ENCODE measurements at regions not wholly inside any gene's neighbourhood (a gene's known extent, or its start where the extent isn't known, plus 50 kb on each side); places are given as distances from the start of the nearest gene placed in this dataset.

GRCh38 chr10:6726924-6727323 lies 146.8 kb upstream of the PRKCQ start:
- ATAC-seq = no peak

GRCh38 chr10:6722616-6723004 lies 142.5 kb upstream of the PRKCQ start:
- no peaks in the 10 kb centered on the region for H3K27me3 ChIP-seq (ENCODE audit: insufficient read depth)
- no peaks in the 10 kb centered on the region; the same call in none of the 2 replicates for H3K9me2 ChIP-seq (ENCODE audit: insufficient read depth)
- no peaks in the 10 kb centered on the region; the same call in 1 of the 2 replicates for H3F3A ChIP-seq (replicated peaks; ENCODE audit: low read depth)
- H3K4me3 Mint-ChIP-seq = no peak overlapping the region
- peaks cover 39% of the 10 kb centered on the region for H3K4me1 ChIP-seq (ENCODE audit: insufficient read depth)
- peaks cover 4% of the 10 kb centered on the region for H3K27me3 Mint-ChIP-seq (ENCODE audit: insufficient read depth, low read depth, poor library complexity)
- H3K9me3 Mint-ChIP-seq = peaks cover 14% of the 10 kb centered on the region
- no peaks in the 10 kb centered on the region for H3K79me2 ChIP-seq (replicated peaks; ENCODE audit: insufficient read depth)
- no peak for ATAC-seq
- peak overlapping the region; percentile 64 for H3K27ac ChIP-seq (ENCODE audit: low read depth)
- H3K4me2 ChIP-seq = 0 out of 2 replicates have a peak overlapping the region, but pooled peaks have one; percentile 25
- peak overlapping the region; percentile 76; the same call in 1 of the 2 replicates for H2AFZ ChIP-seq
- H3K36me3 ChIP-seq (ENCODE audit: insufficient read depth) = no peaks in the 10 kb centered on the region
- H3K27ac Mint-ChIP-seq = peak overlapping the region; percentile 49
- peaks cover 16% of the 10 kb centered on the region; the same call in 2 of the 3 replicates for H3K36me3 Mint-ChIP-seq (ENCODE audit: low read depth)
- H3K4me1 Mint-ChIP-seq = peaks cover 30% of the 10 kb centered on the region
- no peak for DNase-seq (ENCODE audit: low spot score)
- no peak overlapping the region for H3K4me3 ChIP-seq
- H4K20me1 ChIP-seq (replicated peaks; ENCODE audit: insufficient read depth) = no peaks in the 10 kb centered on the region
- TF ChIP-seq EZH2phosphoT487 (IDR thresholded peaks at IDR 0.05; ENCODE audit: unreplicated experiment) = no peak
- TF ChIP-seq ZNF114 (CRISPR knock-in tag; IDR thresholded peaks at IDR 0.05) = no peak
- TF ChIP-seq JUNB (IDR thresholded peaks at IDR 0.05; ENCODE audit: unreplicated experiment) = no peak
- no peak for TF ChIP-seq ZNF331 (CRISPR knock-in tag; IDR thresholded peaks at IDR 0.05; ENCODE audit: low read depth)
- no peak for TF ChIP-seq NANOG (IDR thresholded peaks at IDR 0.05; ENCODE audit: borderline replicate concordance)
- TF ChIP-seq EZH2 (IDR thresholded peaks at IDR 0.05; ENCODE audit: low read depth, unreplicated experiment) = no peak
- no peak for TF ChIP-seq STAT1 (IDR thresholded peaks at IDR 0.05; ENCODE audit: unreplicated experiment)
- TF ChIP-seq CTCF (conservative IDR thresholded peaks at IDR 0.05; ENCODE audit: low read depth in 2 of 2) = no peak

More at GRCh38 chr10:6726924-6727323, 146.8 kb upstream of the PRKCQ start:
- no peaks in the 10 kb centered on the region for H3K79me2 ChIP-seq (replicated peaks; ENCODE audit: insufficient read depth)
- no peak overlapping the region for H2AFZ ChIP-seq
- Mint-ChIP-seq H3K27me3 (ENCODE audit: insufficient read depth, low read depth, poor library complexity) (no peaks in the 10 kb centered on the region), H3K4me1 (peaks cover 10% of the 10 kb centered on the region), H3K36me3 (ENCODE audit: low read depth) (no peaks in the 10 kb centered on the region), H3K9me3 (no peaks in the 10 kb centered on the region; the same call in 2 of the 3 replicates), H3K4me3 (no peak overlapping the region), H3K27ac (no peak overlapping the region)
- no peak for DNase-seq (ENCODE audit: low spot score)
- H4K20me1 ChIP-seq (replicated peaks; ENCODE audit: insufficient read depth) = no peaks in the 10 kb centered on the region
- no peak for TF ChIP-seq EZH2 (IDR thresholded peaks at IDR 0.05; ENCODE audit: low read depth, unreplicated experiment)
- no peak for TF ChIP-seq NANOG (IDR thresholded peaks at IDR 0.05; ENCODE audit: borderline replicate concordance)
- no peak for TF ChIP-seq CTCF (conservative IDR thresholded peaks at IDR 0.05; ENCODE audit: low read depth in 2 of 2)
- no peak overlapping the region for H3K4me2 ChIP-seq
- no peaks in the 10 kb centered on the region for H3K36me3 ChIP-seq (ENCODE audit: insufficient read depth)
- no peak overlapping the region for H3K4me3 ChIP-seq
- peaks cover 15% of the 10 kb centered on the region for H3K4me1 ChIP-seq (ENCODE audit: insufficient read depth)
- H3F3A ChIP-seq (replicated peaks; ENCODE audit: low read depth) = no peaks in the 10 kb centered on the region
- no peak overlapping the region for H3K27ac ChIP-seq (ENCODE audit: low read depth)
- no peaks in the 10 kb centered on the region for H3K27me3 ChIP-seq (ENCODE audit: insufficient read depth)
- no peaks in the 10 kb centered on the region; the same call in 1 of the 2 replicates for H3K9me2 ChIP-seq (ENCODE audit: insufficient read depth)
